ENCODE measurements at regions not wholly inside any gene's neighbourhood (a gene's known extent, or its start where the extent isn't known, plus 50 kb on each side); places are given as distances from the start of the nearest gene placed in this dataset.

DNA sequence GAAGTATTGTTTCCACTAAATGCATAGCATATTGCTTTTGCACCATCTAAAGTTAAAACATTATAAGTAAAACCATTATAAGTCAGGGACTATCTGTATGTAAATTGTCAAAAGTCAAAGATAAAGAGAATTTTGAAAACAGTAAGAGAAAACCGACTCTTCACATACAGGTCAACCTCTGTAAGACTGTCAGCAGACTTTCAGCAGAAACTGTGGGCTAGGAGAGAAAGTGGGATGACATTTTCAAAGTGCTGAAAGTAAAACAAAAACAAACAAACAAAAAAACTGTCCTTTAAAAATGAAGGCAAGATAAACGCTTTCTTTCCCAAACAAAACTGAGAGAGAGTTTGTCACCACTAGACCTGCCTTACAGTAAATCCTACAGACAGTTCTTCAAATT is 122.9 kb upstream of the ID2 start:
- TF ChIP-seq CTCF (conservative IDR thresholded peaks at IDR 0.05; ENCODE audit: low read depth, low read length) (no peak), EZH2 (IDR thresholded peaks at IDR 0.05; ENCODE audit: borderline replicate concordance, low read depth, low read length, poor library complexity, severe bottlenecking) (no peak)
